ENCODE measurements at regions not wholly inside any gene's neighbourhood (a gene's known extent, or its start where the extent isn't known, plus 50 kb on each side); places are given as distances from the start of the nearest gene placed in this dataset.

DNA sequence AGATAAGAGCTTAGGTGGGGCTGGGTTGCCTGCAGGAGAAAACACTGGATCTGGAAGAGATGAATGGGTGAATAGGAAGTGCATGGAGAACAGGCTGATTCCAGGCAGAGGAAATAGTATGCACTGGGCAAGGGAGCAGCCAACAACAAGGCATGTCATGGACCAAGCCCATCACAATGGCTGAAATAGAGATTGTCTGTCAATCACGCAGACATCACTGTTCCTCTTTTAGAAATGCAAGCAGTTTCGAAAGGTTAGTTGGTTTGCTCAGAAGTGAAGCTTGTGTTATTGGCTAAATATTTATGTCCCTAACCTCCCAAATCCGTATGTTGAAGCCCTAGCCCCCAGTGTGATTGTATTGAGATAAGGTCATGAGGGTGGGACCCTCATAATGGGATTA lies 621.7 kb upstream of the CDH11 start:
- TF ChIP-seq CTCF (IDR thresholded peaks at IDR 0.05) (no peak), ARID4B (CRISPR knock-in tag; IDR thresholded peaks at IDR 0.05; ENCODE audit: borderline replicate concordance) (no peak), ZNF281 (CRISPR knock-in tag; IDR thresholded peaks at IDR 0.05) (no peak), TEAD4 (CRISPR knock-in tag; IDR thresholded peaks at IDR 0.05) (no peak), ETV6 (CRISPR knock-in tag; IDR thresholded peaks at IDR 0.05) (no peak), IRF2 (CRISPR knock-in tag; IDR thresholded peaks at IDR 0.05; ENCODE audit: borderline replicate concordance, low read depth) (no peak), ESRRA (CRISPR knock-in tag; IDR thresholded peaks at IDR 0.05; ENCODE audit: borderline replicate concordance) (no peak)
- TF ChIP-seq, protein P1, sequence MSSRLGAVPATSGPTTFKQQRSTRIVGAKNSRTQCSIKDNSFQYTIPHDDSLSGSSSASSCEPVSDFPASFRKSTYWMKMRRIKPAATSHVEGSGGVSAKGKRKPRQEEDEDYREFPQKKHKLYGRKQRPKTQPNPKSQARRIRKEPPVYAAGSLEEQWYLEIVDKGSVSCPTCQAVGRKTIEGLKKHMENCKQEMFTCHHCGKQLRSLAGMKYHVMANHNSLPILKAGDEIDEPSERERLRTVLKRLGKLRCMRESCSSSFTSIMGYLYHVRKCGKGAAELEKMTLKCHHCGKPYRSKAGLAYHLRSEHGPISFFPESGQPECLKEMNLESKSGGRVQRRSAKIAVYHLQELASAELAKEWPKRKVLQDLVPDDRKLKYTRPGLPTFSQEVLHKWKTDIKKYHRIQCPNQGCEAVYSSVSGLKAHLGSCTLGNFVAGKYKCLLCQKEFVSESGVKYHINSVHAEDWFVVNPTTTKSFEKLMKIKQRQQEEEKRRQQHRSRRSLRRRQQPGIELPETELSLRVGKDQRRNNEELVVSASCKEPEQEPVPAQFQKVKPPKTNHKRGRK (CRISPR knock-in tag; IDR thresholded peaks at IDR 0.05; ENCODE audit: borderline replicate concordance), result no peak
- TF ChIP-seq, protein P2, sequence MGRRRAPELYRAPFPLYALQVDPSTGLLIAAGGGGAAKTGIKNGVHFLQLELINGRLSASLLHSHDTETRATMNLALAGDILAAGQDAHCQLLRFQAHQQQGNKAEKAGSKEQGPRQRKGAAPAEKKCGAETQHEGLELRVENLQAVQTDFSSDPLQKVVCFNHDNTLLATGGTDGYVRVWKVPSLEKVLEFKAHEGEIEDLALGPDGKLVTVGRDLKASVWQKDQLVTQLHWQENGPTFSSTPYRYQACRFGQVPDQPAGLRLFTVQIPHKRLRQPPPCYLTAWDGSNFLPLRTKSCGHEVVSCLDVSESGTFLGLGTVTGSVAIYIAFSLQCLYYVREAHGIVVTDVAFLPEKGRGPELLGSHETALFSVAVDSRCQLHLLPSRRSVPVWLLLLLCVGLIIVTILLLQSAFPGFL (CRISPR knock-in tag; IDR thresholded peaks at IDR 0.05; ENCODE audit: borderline replicate concordance), result no peak
- TF ChIP-seq, protein P3, sequence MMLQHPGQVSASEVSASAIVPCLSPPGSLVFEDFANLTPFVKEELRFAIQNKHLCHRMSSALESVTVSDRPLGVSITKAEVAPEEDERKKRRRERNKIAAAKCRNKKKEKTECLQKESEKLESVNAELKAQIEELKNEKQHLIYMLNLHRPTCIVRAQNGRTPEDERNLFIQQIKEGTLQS (CRISPR knock-in tag; conservative IDR thresholded peaks at IDR 0.05), result no peak

Data from WTC11 (cell line).